ENCODE measurements at regions not wholly inside any gene's neighbourhood (a gene's known extent, or its start where the extent isn't known, plus 50 kb on each side); places are given as distances from the start of the nearest gene placed in this dataset.

- no peak for DNase-seq (ENCODE audit: low spot score)
- Histone ChIP-seq H3K4me1 (ENCODE audit: insufficient read depth, low read length, poor library complexity, severe bottlenecking) (no peaks in the 10 kb centered on the region), H3K9me3 (ENCODE audit: low read depth, low read length, poor library complexity, severe bottlenecking) (no peaks in the 10 kb centered on the region), H3K27ac (ENCODE audit: low read depth, low read length, poor library complexity, severe bottlenecking) (no peak overlapping the region), H3K36me3 (ENCODE audit: insufficient read depth, low read length, poor library complexity, severe bottlenecking) (no peaks in the 10 kb centered on the region), H3K4me3 (ENCODE audit: low read depth, low read length, poor library complexity, severe bottlenecking) (no peak overlapping the region), H3K27me3 (replicated peaks; ENCODE audit: insufficient read depth, low read depth, low read length, poor library complexity) (no peaks in the 10 kb centered on the region)
- POLR2A ChIA-PET (ENCODE audit: low non-redundant PET): no interaction called here
- intact Hi-C loops (cut with micrococcal nuclease; ENCODE audit: unreplicated experiment): no loop called here
- CTCF ChIA-PET: no interaction called here
- TF ChIP-seq CTCF (conservative IDR thresholded peaks at IDR 0.05; ENCODE audit: low read depth, low read length) (no peak), EZH2 (IDR thresholded peaks at IDR 0.05; ENCODE audit: borderline replicate concordance, low read depth, low read length, poor library complexity, severe bottlenecking) (no peak)
- no TSS peak for BruUV-seq (replicated peaks)
Observed at GRCh38 chr7:8923164-8923806, 489.9 kb downstream of the NXPH1 start.

- no TSS peak for BruUV-seq (replicated peaks)
- no peak for TF ChIP-seq EZH2 (IDR thresholded peaks at IDR 0.05; ENCODE audit: borderline replicate concordance, low read depth, low read length, poor library complexity, severe bottlenecking)
- TF ChIP-seq CTCF (conservative IDR thresholded peaks at IDR 0.05; ENCODE audit: low read depth, low read length): no peak
- H3K9me3 ChIP-seq (ENCODE audit: low read depth, low read length, poor library complexity, severe bottlenecking): no peaks in the 10 kb centered on the region
- no peak for DNase-seq (ENCODE audit: low spot score)
- H3K27ac ChIP-seq (ENCODE audit: low read depth, low read length, poor library complexity, severe bottlenecking): no peak overlapping the region
- H3K4me1 ChIP-seq (ENCODE audit: insufficient read depth, low read length, poor library complexity, severe bottlenecking): no peaks in the 10 kb centered on the region
- H3K36me3 ChIP-seq (ENCODE audit: insufficient read depth, low read length, poor library complexity, severe bottlenecking): no peaks in the 10 kb centered on the region
- no peaks in the 10 kb centered on the region for H3K27me3 ChIP-seq (replicated peaks; ENCODE audit: insufficient read depth, low read depth, low read length, poor library complexity)
- intact Hi-C loops (cut with micrococcal nuclease; ENCODE audit: unreplicated experiment): no loop called here
- ChIA-PET CTCF (no interaction called here), POLR2A (ENCODE audit: low non-redundant PET) (no interaction called here)
- H3K4me3 ChIP-seq (ENCODE audit: low read depth, low read length, poor library complexity, severe bottlenecking): no peak overlapping the region
Observed at GRCh38 chr7:8931906-8932646, 498.7 kb downstream of the NXPH1 start.

GRCh38 chr7:8932751-8933150 is 499.3 kb downstream of the NXPH1 start:
- TF ChIP-seq EZH2 (IDR thresholded peaks at IDR 0.05; ENCODE audit: borderline replicate concordance, low read depth, low read length, poor library complexity, severe bottlenecking) (no peak), CTCF (conservative IDR thresholded peaks at IDR 0.05; ENCODE audit: low read depth, low read length) (no peak)
- intact Hi-C loops (cut with micrococcal nuclease; ENCODE audit: unreplicated experiment): no loop called here
- Histone ChIP-seq H3K27me3 (replicated peaks; ENCODE audit: insufficient read depth, low read depth, low read length, poor library complexity) (no peaks in the 10 kb centered on the region), H3K27ac (ENCODE audit: low read depth, low read length, poor library complexity, severe bottlenecking) (no peak overlapping the region), H3K4me3 (ENCODE audit: low read depth, low read length, poor library complexity, severe bottlenecking) (no peak overlapping the region), H3K9me3 (ENCODE audit: low read depth, low read length, poor library complexity, severe bottlenecking) (no peaks in the 10 kb centered on the region), H3K4me1 (ENCODE audit: insufficient read depth, low read length, poor library complexity, severe bottlenecking) (no peaks in the 10 kb centered on the region), H3K36me3 (ENCODE audit: insufficient read depth, low read length, poor library complexity, severe bottlenecking) (no peaks in the 10 kb centered on the region)
- no peak for DNase-seq (ENCODE audit: low spot score)
- CTCF ChIA-PET: no interaction called here
- POLR2A ChIA-PET (ENCODE audit: low non-redundant PET): no interaction called here
- BruUV-seq (replicated peaks): no TSS peak
